ENCODE measurements at regions not wholly inside any gene's neighbourhood (a gene's known extent, or its start where the extent isn't known, plus 50 kb on each side); places are given as distances from the start of the nearest gene placed in this dataset.
"Not testable (repeated sequence)": the region's sequence is repeated elsewhere in the genome, so short reads cannot be mapped to it uniquely, and the experiment has no call there.

DNA sequence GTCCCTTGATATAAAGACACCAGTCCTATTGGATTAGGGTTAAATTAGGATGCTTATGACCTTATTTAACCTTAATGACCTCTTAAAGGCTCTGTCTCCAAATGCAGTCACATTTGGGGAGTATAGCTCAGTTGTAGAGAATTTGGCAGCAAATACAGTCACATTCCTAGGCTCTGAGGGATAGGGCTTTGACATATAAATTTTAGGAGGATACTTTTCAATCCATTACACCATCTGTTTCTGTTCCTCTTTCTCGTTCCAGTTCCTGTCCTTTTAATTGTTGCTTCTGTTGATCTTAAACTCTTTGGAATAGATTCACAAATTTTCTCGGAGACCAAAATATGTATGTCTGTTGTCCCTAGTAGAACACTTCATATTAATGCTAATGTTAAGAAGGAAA, 390.0 kb upstream of the PCSK5 start:
- no peak for TF ChIP-seq CTCF (IDR thresholded peaks at IDR 0.05; ENCODE audit: unreplicated experiment in 3 of 3)
- Mint-ChIP-seq H3K27ac (no peak overlapping the region), H3K27me3 (ENCODE audit: low read depth) (peaks cover 19% of the 10 kb centered on the region), H3K9me3 (no peaks in the 10 kb centered on the region), H3K36me3 (ENCODE audit: low read depth) (no peaks in the 10 kb centered on the region), H3K4me1 (no peaks in the 10 kb centered on the region), H3K4me3 (no peak overlapping the region)

DNA sequence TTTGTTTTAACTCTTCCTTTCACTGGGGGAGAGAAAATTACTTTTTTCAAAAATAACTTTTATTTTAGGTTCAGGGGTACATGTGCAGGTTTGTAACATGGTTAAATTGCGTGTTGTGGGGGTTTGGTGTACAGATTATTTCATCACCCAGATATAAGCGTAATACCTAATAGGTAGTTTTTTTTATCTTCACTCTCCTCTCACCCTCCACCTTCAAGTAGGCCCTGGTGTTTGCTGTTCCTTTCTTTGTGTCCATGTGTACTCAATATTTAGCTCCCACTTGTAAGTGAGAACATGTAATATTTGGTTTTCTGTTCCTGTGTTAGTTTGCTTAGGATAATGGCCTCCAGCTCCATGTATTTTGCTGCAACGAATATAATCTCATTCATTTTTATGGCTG, 389.5 kb upstream of the PCSK5 start:
- not testable (repeated sequence) for H3K9me3 Mint-ChIP-seq; H3K27ac Mint-ChIP-seq; H3K4me3 Mint-ChIP-seq; H3K4me1 Mint-ChIP-seq; H3K36me3 Mint-ChIP-seq (ENCODE audit: low read depth)
- peaks cover 19% of the 10 kb centered on the region for H3K27me3 Mint-ChIP-seq (ENCODE audit: low read depth)

- Mint-ChIP-seq H3K4me1 (no peaks in the 10 kb centered on the region), H3K9me3 (peaks cover 8% of the 10 kb centered on the region), H3K36me3 (ENCODE audit: low read depth) (no peaks in the 10 kb centered on the region), H3K4me3 (no peak overlapping the region), H3K27ac (no peak overlapping the region), H3K27me3 (ENCODE audit: low read depth) (peaks cover 25% of the 10 kb centered on the region)
- TF ChIP-seq CTCF (IDR thresholded peaks at IDR 0.05; ENCODE audit: unreplicated experiment in 3 of 3), result no peak
These were observed 385.8 kb upstream of the PCSK5 start for GRCh38 chr9:75504721-75505120.

GRCh38 chr9:75505654-75506053, 384.8 kb upstream of the PCSK5 start:
- H3K36me3 Mint-ChIP-seq (ENCODE audit: low read depth), result no peaks in the 10 kb centered on the region
- no peak overlapping the region for H3K27ac Mint-ChIP-seq
- TF ChIP-seq CTCF (IDR thresholded peaks at IDR 0.05; ENCODE audit: unreplicated experiment in 3 of 3), result no peak
- H3K27me3 Mint-ChIP-seq (ENCODE audit: low read depth), result peaks cover 16% of the 10 kb centered on the region
- H3K9me3 Mint-ChIP-seq, result peaks cover 8% of the 10 kb centered on the region
- H3K4me1 Mint-ChIP-seq, result no peaks in the 10 kb centered on the region
- no peak overlapping the region for H3K4me3 Mint-ChIP-seq

GRCh38 chr9:75529463-75529862, 361.0 kb upstream of the PCSK5 start:
- Mint-ChIP-seq H3K36me3 (ENCODE audit: low read depth) (no peaks in the 10 kb centered on the region), H3K27ac (no peak overlapping the region), H3K4me1 (peaks cover 6% of the 10 kb centered on the region), H3K27me3 (ENCODE audit: low read depth) (peaks cover 40% of the 10 kb centered on the region), H3K9me3 (peaks cover 3% of the 10 kb centered on the region), H3K4me3 (no peak overlapping the region)
- TF ChIP-seq CTCF (IDR thresholded peaks at IDR 0.05; ENCODE audit: unreplicated experiment in 3 of 3), result no peak

- Mint-ChIP-seq H3K4me1 (peaks cover 6% of the 10 kb centered on the region), H3K27me3 (ENCODE audit: low read depth) (peaks cover 32% of the 10 kb centered on the region), H3K4me3 (no peak overlapping the region), H3K36me3 (ENCODE audit: low read depth) (no peaks in the 10 kb centered on the region), H3K27ac (no peak overlapping the region), H3K9me3 (peaks cover 7% of the 10 kb centered on the region)
- TF ChIP-seq CTCF (IDR thresholded peaks at IDR 0.05; ENCODE audit: unreplicated experiment in 3 of 3), result no peak
These were observed 358.9 kb upstream of the PCSK5 start for GRCh38 chr9:75531588-75531987.

All from nephron (organoid).